DOHH2 (cell line): ENCODE measurements at regions not wholly inside any gene's neighbourhood (a gene's known extent, or its start where the extent isn't known, plus 50 kb on each side); places are given as distances from the start of the nearest gene placed in this dataset.

Source experiments
- H3F3A ChIP-seq: fragments of 200-600 bp; sonication (generic), shearing (Covaris generic); 2 replicates; pipeline ENCODE4 v1.6.0; 2016; ENCODE audit warnings: antibody characterized with exemption, mild to moderate bottlenecking; ENCODE audit not compliant: control insufficient read depth, insufficient read depth
- H3K27ac ChIP-seq: fragments of 200-600 bp; sonication (generic); 2 replicates; pipeline ENCODE4 v1.5.1; 2014; ENCODE audit warnings: low read depth, mild to moderate bottlenecking, low read length, moderate library complexity
- H3K27me3 ChIP-seq: fragments of 200-600 bp; sonication (generic); 2 replicates; pipeline ENCODE4 v1.6.1; 2014; ENCODE audit warnings: mild to moderate bottlenecking, low read length, mixed read lengths; ENCODE audit not compliant: control insufficient read depth
- H3K36me3 ChIP-seq: fragments of 200-600 bp; sonication (generic); 2 replicates; pipeline ENCODE4 v1.6.1; 2014; ENCODE audit warnings: mild to moderate bottlenecking, low read length, moderate library complexity, mixed read lengths; ENCODE audit not compliant: control insufficient read depth
- H3K4me1 ChIP-seq: fragments of 200-600 bp; sonication (generic); 2 replicates; pipeline ENCODE4 v1.6.1; 2014; ENCODE audit warnings: mild to moderate bottlenecking, low read length, mixed read lengths; ENCODE audit not compliant: control insufficient read depth
- H3K4me2 ChIP-seq: fragments of 200-600 bp; sonication (generic); 2 replicates; pipeline ENCODE4 v1.6.0; 2014; ENCODE audit warnings: mild to moderate bottlenecking, low read length, moderate library complexity
- H3K4me3 ChIP-seq: fragments of 200-600 bp; sonication (generic); 2 replicates; pipeline ENCODE4 v1.5.1; 2014; ENCODE audit warnings: mild to moderate bottlenecking, low read length, mixed read lengths
- H3K79me2 ChIP-seq: fragments of 200-600 bp; sonication (generic); 2 replicates; pipeline ENCODE4 v1.6.1; 2014; ENCODE audit warnings: mild to moderate bottlenecking, low read length, mixed read lengths; ENCODE audit not compliant: control insufficient read depth
- H3K9me2 ChIP-seq: fragments of 200-600 bp; sonication (generic); replicated peaks from 2 replicates; pipeline ENCODE4 v1.6.1; 2014; ENCODE audit warnings: mild to moderate bottlenecking, low read length, mixed read lengths; ENCODE audit not compliant: control insufficient read depth
- H3K9me3 ChIP-seq: fragments of 200-600 bp; sonication (generic); 2 replicates; pipeline ENCODE4 v1.6.1; 2014; ENCODE audit warnings: antibody characterized with exemption, low read length, mixed read lengths; ENCODE audit not compliant: control insufficient read depth, insufficient read depth
- H4K20me1 ChIP-seq: fragments of 200-600 bp; sonication (generic); 2 replicates; pipeline ENCODE4 v1.6.0; 2014; ENCODE audit warnings: low read depth, mild to moderate bottlenecking, antibody characterized with exemption, low read length, moderate library complexity; ENCODE audit not compliant: control insufficient read depth, insufficient read depth
- CTCF ChIP-seq: fragments of 200-600 bp; sonication (generic); IDR thresholded peaks from one replicate; pipeline ENCODE4 v1.5.1; 2014; ENCODE audit warnings: antibody characterized with exemption, mild to moderate bottlenecking, low read depth, low read length; ENCODE audit not compliant: poor library complexity, severe bottlenecking
- EZH2phosphoT487 ChIP-seq: fragments of 200-600 bp; sonication (generic); IDR thresholded peaks from 2 replicates; pipeline ENCODE4 v1.6.1; 2017; ENCODE audit warnings: borderline replicate concordance, mild to moderate bottlenecking, antibody characterized with exemption, low read length, moderate library complexity, mixed read lengths

- Histone ChIP-seq H3K27me3 (no peaks in the 10 kb centered on the region), H3K4me1 (no peaks in the 10 kb centered on the region), H3F3A (no peaks in the 10 kb centered on the region), H3K4me2 (no peak overlapping the region), H4K20me1 (no peaks in the 10 kb centered on the region), H3K4me3 (no peak overlapping the region), H3K9me2 (no peaks in the 10 kb centered on the region), H3K36me3 (no peaks in the 10 kb centered on the region), H3K9me3 (no peaks in the 10 kb centered on the region; the same call in 1 of the 2 replicates), H3K79me2 (no peaks in the 10 kb centered on the region), H3K27ac (no peak overlapping the region)
- TF ChIP-seq CTCF, result no peak
- no peak for TF ChIP-seq EZH2phosphoT487
Observed at GRCh38 chr1:115425442-115425841, 87.4 kb upstream of the NGF start.

- H4K20me1 ChIP-seq, result no peaks in the 10 kb centered on the region
- no peaks in the 10 kb centered on the region for H3K4me1 ChIP-seq
- TF ChIP-seq EZH2phosphoT487 (no peak), CTCF (no peak)
- no peaks in the 10 kb centered on the region for H3K36me3 ChIP-seq
- no peak overlapping the region for H3K4me2 ChIP-seq
- H3K27ac ChIP-seq, result no peak overlapping the region
- H3K9me2 ChIP-seq, result no peaks in the 10 kb centered on the region
- no peaks in the 10 kb centered on the region for H3K27me3 ChIP-seq
- H3F3A ChIP-seq, result no peaks in the 10 kb centered on the region
- no peaks in the 10 kb centered on the region; the same call in 1 of the 2 replicates for H3K9me3 ChIP-seq
- no peaks in the 10 kb centered on the region for H3K79me2 ChIP-seq
- no peak overlapping the region for H3K4me3 ChIP-seq
Observed at GRCh38 chr1:115423776-115424175, 85.7 kb upstream of the NGF start.

GRCh38 chr1:115419571-115419970, 81.5 kb upstream of the NGF start:
- H3K79me2 ChIP-seq, result no peaks in the 10 kb centered on the region
- H3K4me1 ChIP-seq, result no peaks in the 10 kb centered on the region
- H3F3A ChIP-seq, result no peaks in the 10 kb centered on the region
- H3K4me3 ChIP-seq, result no peak overlapping the region
- no peaks in the 10 kb centered on the region for H3K27me3 ChIP-seq
- TF ChIP-seq EZH2phosphoT487, result no peak
- no peak for TF ChIP-seq CTCF
- no peak overlapping the region for H3K27ac ChIP-seq
- no peak overlapping the region for H3K4me2 ChIP-seq
- no peaks in the 10 kb centered on the region for H3K9me2 ChIP-seq
- H3K36me3 ChIP-seq, result no peaks in the 10 kb centered on the region
- H4K20me1 ChIP-seq, result no peaks in the 10 kb centered on the region
- H3K9me3 ChIP-seq, result no peaks in the 10 kb centered on the region; the same call in 1 of the 2 replicates

GRCh38 chr1:115413621-115414020, 75.6 kb upstream of the NGF start:
- H3K9me3 ChIP-seq, result no peaks in the 10 kb centered on the region
- H3K9me2 ChIP-seq, result no peaks in the 10 kb centered on the region
- no peaks in the 10 kb centered on the region for H3K36me3 ChIP-seq
- no peak overlapping the region for H3K4me2 ChIP-seq
- H4K20me1 ChIP-seq, result no peaks in the 10 kb centered on the region
- H3K4me3 ChIP-seq, result no peak overlapping the region
- H3K27me3 ChIP-seq, result no peaks in the 10 kb centered on the region
- H3F3A ChIP-seq, result no peaks in the 10 kb centered on the region
- H3K79me2 ChIP-seq, result no peaks in the 10 kb centered on the region
- TF ChIP-seq EZH2phosphoT487, result no peak
- no peak for TF ChIP-seq CTCF
- no peak overlapping the region for H3K27ac ChIP-seq
- H3K4me1 ChIP-seq, result no peaks in the 10 kb centered on the region
